Tibial artery (tissue), 4 donors: ENCODE measurements at regions not wholly inside any gene's neighbourhood (a gene's known extent, or its start where the extent isn't known, plus 50 kb on each side); places are given as distances from the start of the nearest gene placed in this dataset.
"Not testable (repeated sequence)": the region's sequence is repeated elsewhere in the genome, so short reads cannot be mapped to it uniquely, and the experiment has no call there.

Experiments used
- DNase-seq, 2 donors: peaks; one replicate each; pipeline ENCODE4 v3.0.0-alpha.2; 2019
- H3K27ac ChIP-seq, 2 donors: fragments of 200-600 bp; sonication (generic) in 1 of 2; 1 replicate in 1 of 2; 2 replicates in 1 of 2; pipeline ENCODE4 v1.5.1; 2018 to 2019; ENCODE audit warnings: mild to moderate bottlenecking in 1 of 2
- H3K27me3 ChIP-seq, 2 donors: fragments of 200-600 bp; sonication (generic) in 1 of 2; one replicate each; pipeline versions ENCODE4 v1.5.1 to v1.6.0; 2016 to 2019
- H3K36me3 ChIP-seq, 3 donors: fragments of 200-600 bp; sonication (generic) in 2 of 3; one replicate each; pipeline ENCODE4 v1.5.1; 2016 to 2019; ENCODE audit warnings: mild to moderate bottlenecking in 2 of 3
- H3K4me1 ChIP-seq, 4 donors: fragments of 200-600 bp; sonication (generic) in 2 of 4; 1 replicate in 3 of 4; 2 replicates in 1 of 4; pipeline ENCODE4 v1.5.1; 2016 to 2019
- H3K4me3 ChIP-seq, 2 donors: fragments of 200-600 bp; sonication (generic) in 1 of 2; 1 replicate in 1 of 2; 2 replicates in 1 of 2; pipeline ENCODE4 v1.5.1; 2018 to 2019; ENCODE audit warnings: mild to moderate bottlenecking in 2 of 2
- H3K9me3 ChIP-seq, 3 donors: fragments of 200-600 bp; sonication (generic) in 1 of 3; one replicate each; pipeline ENCODE4 v1.5.1; 2016 to 2019
- CTCF ChIP-seq, 2 experiments: fragments of 200-600 bp in 1 of 2; fragments of 450-650 bp in 1 of 2; IDR thresholded peaks; one replicate each; pipeline ENCODE4 v1.5.1; 2017 to 2019; ENCODE audit warnings: antibody characterized with exemption in 2 of 2, mild to moderate bottlenecking in 1 of 2, moderate library complexity in 1 of 2
- intact Hi-C: fragments of 100-400 bp; cut with DNase I; formaldehyde crosslinking; loops from one replicate; pipeline ENCODE4 v1.15.0; 2023; ENCODE audit warnings: low total_unique reads

GRCh38 chr5:19235101-19235584 is 752.9 kb downstream of the CDH18 start:
- no peak for DNase-seq
- intact Hi-C loops = no loop called here
- Histone ChIP-seq H3K4me1 (no peaks in the 10 kb centered on the region), H3K27ac (no peak overlapping the region), H3K27me3 (no peaks in the 10 kb centered on the region), H3K4me3 (no peak overlapping the region), H3K36me3 (no peaks in the 10 kb centered on the region), H3K9me3 (no peaks in the 10 kb centered on the region)
- no peak for TF ChIP-seq CTCF (IDR thresholded peaks at IDR 0.05)

- no peak overlapping the region for H3K27ac ChIP-seq
- no peaks in the 10 kb centered on the region for H3K4me1 ChIP-seq
- no peak overlapping the region for H3K4me3 ChIP-seq
- DNase-seq = no peak
- no peaks in the 10 kb centered on the region for H3K36me3 ChIP-seq
- intact Hi-C loops = no loop called here
- H3K9me3 ChIP-seq = no peaks in the 10 kb centered on the region
- no peaks in the 10 kb centered on the region for H3K27me3 ChIP-seq
- TF ChIP-seq CTCF (IDR thresholded peaks at IDR 0.05) = no peak
Measured at GRCh38 chr5:19240170-19240569, 747.8 kb downstream of the CDH18 start.

GRCh38 chr5:19241690-19242089 is 746.3 kb downstream of the CDH18 start:
- H3K27ac ChIP-seq = no peak overlapping the region
- H3K27me3 ChIP-seq = no peaks in the 10 kb centered on the region
- no peaks in the 10 kb centered on the region for H3K9me3 ChIP-seq
- no peak for TF ChIP-seq CTCF (IDR thresholded peaks at IDR 0.05)
- no peaks in the 10 kb centered on the region for H3K4me1 ChIP-seq
- no peak overlapping the region for H3K4me3 ChIP-seq
- no peak for DNase-seq
- no peaks in the 10 kb centered on the region for H3K36me3 ChIP-seq
- intact Hi-C loops = no loop called here

- DNase-seq, H3K4me1 ChIP-seq, H3K27me3 ChIP-seq, H3K36me3 ChIP-seq, H3K4me3 ChIP-seq, H3K9me3 ChIP-seq, H3K27ac ChIP-seq, intact Hi-C loops: not testable (repeated sequence)
Measured at GRCh38 chr5:19246191-19246590, 741.8 kb downstream of the CDH18 start.

- Histone ChIP-seq H3K36me3 (no peaks in the 10 kb centered on the region), H3K9me3 (no peaks in the 10 kb centered on the region), H3K4me3 (no peak overlapping the region), H3K4me1 (no peaks in the 10 kb centered on the region), H3K27ac (no peak overlapping the region), H3K27me3 (no peaks in the 10 kb centered on the region)
- intact Hi-C loops = no loop called here
- TF ChIP-seq CTCF (IDR thresholded peaks at IDR 0.05) = no peak
- DNase-seq = no peak
Measured at GRCh38 chr5:19247302-19247701, 740.7 kb downstream of the CDH18 start.

- Histone ChIP-seq H3K9me3 (no peaks in the 10 kb centered on the region), H3K36me3 (no peaks in the 10 kb centered on the region), H3K27ac (no peak overlapping the region), H3K27me3 (no peaks in the 10 kb centered on the region), H3K4me3 (no peak overlapping the region), H3K4me1 (peaks cover 0 to 9% (median 5%) of the 10 kb centered on the region in 4 donors)
- no peak for TF ChIP-seq CTCF (IDR thresholded peaks at IDR 0.05)
- intact Hi-C loops = no loop called here
- DNase-seq = no peak
Measured at GRCh38 chr5:19256036-19256435, 732.0 kb downstream of the CDH18 start.
